GM19463 (cell line): ENCODE measurements at regions not wholly inside any gene's neighbourhood (a gene's known extent, or its start where the extent isn't known, plus 50 kb on each side); places are given as distances from the start of the nearest gene placed in this dataset.

Experiments
- ATAC-seq: cut with Tn5 transposase; IDR thresholded peaks from one replicate; pipeline ENCODE4 v1.9.1; 2021; ENCODE audit warnings: mild to moderate bottlenecking, moderate library complexity; ENCODE audit not compliant: unreplicated experiment

GRCh38 chr16:48852458-48852857 lies 242.5 kb upstream of the N4BP1 start:
- ATAC-seq: no peak

DNA sequence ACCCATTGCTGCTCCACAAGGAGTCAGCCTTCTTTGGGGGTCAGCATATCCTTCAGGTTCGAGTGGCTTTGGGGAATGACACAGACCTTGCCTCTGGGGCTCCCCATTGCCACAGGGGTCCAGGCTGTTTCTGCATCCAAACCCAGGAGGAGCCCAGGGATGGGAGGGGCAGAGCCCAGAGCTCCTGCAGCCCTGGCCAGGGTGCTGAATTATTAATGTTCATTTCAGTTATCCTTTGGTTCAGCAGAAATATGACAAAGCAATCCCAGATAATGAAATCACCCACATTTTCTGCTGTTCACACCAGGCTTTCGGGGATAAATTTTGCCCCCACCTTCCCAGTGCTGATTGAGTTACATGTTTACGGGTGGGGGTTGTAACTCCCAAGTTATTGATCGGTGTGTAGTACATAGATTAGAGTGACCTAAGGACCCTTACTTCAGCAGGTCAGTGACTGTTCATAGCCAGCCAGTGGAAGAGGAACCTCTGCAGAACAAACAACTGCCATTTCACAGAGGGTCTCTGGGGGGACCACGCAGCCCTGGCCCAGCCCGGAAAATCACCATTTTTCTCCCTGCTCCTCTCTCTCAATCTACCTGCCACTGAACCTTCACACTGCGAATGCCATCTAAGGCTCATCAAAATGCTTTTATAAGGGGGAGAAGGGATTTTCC lies 240.3 kb upstream of the N4BP1 start:
- ATAC-seq: no peak

- no peak for ATAC-seq
Measured at GRCh38 chr16:48846277-48846676, 236.3 kb upstream of the N4BP1 start.

DNA sequence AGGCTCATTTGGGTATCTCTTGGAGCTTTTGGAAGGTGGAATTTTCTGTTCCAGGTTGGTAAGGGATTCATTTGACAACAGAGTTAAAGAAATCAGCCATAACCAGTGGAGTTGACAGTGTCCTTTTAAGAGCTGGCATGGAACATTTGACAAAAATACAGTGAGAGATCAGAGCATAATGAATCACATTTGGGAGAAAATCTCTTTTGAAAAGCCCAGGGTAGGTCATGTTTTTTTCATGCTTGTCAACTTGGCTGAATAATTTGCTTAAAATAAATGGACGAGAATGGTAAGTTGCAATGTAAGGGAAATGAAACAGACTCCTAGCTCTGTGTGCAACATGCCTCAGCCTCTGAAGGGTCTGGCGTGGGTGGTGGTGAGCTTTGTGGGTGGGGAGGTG lies 235.3 kb upstream of the N4BP1 start:
- no peak for ATAC-seq

DNA sequence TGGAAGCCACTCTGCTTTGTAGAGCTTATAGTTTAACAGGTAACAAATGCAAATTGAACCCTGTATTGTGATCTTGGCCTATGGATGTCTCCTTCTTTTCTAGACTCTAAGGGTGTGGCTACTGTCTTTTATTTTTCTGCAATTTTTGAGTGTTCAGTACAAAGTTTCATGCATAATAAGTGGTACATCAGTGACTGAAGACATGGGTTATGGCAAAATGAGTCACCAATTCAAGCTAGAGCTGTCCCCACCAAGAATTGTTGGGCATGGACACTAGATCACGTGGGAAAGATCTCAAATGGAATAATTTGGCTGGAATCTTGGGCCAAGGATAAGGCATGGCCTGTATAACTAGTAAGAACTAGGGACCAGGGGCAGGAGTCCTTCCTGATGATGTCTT lies 228.4 kb upstream of the N4BP1 start:
- ATAC-seq: no peak

GRCh38 chr16:48836636-48837035 lies 226.7 kb upstream of the N4BP1 start:
- no peak for ATAC-seq

DNA sequence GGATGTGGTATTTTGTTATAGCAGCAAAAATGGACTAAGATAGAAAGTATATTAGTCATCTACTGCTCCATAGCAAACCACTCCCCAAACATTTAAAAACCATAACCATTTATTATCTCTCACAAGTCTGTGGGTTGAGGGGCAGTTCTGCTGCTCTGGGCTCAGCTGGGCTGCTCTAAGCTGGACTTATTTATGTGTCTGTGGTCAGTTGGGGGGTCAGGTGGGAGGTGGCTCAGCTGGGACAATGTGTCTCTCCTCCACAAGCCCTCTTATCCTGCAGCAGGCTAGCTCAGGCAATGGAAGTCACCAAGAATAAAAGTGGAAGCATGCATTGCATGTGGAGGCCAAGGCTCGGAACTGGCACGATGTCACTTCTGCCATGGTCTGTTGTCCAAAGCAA lies 226.1 kb upstream of the N4BP1 start:
- no peak for ATAC-seq

DNA sequence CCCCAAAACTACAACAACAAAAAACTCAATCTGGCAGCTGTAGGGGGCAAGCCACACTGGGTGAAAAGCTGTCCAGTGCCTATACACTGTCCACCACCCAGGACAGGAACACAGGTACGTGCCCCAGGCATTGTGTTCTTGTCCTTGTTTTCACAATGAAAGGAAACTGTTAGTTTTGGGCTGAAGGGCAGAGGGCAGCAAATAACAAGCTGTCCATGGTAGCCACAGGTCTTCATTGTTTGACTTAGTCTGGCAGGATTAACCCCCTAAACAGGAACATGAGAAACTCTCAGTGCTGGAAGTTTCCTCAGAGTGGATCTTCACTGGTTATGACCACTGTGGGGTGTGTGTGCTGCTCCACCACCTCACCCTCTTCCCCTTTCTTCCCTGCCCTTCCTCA lies 224.6 kb upstream of the N4BP1 start:
- no peak for ATAC-seq

- ATAC-seq: no peak
Measured at GRCh38 chr16:48833461-48833860, 223.5 kb upstream of the N4BP1 start.

GRCh38 chr16:48831076-48831722 lies 221.2 kb upstream of the N4BP1 start:
- ATAC-seq: no peak

- ATAC-seq: no peak
Measured at GRCh38 chr16:48829336-48830310, 219.6 kb upstream of the N4BP1 start.

- ATAC-seq: no peak
Measured at GRCh38 chr16:48824271-48824670, 214.3 kb upstream of the N4BP1 start.

DNA sequence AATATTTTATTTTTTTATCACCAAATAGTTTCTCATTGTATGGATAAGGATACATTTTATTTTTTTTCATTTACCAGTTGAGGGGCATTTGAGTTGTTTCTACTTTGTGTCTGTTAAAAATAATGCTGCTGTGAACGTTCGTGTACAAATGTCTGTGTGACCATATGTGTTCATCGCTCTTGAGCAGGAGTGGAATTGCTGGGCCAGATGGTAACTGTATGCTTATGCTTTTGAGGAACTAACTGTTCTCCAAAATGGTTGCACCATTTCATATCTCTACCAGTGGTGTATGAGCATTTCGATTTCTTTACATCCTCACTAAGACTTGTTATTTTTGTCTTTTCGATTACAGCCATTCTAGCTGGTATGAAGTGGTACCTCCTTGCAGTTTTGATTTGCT lies 212.5 kb upstream of the N4BP1 start:
- no peak for ATAC-seq

DNA sequence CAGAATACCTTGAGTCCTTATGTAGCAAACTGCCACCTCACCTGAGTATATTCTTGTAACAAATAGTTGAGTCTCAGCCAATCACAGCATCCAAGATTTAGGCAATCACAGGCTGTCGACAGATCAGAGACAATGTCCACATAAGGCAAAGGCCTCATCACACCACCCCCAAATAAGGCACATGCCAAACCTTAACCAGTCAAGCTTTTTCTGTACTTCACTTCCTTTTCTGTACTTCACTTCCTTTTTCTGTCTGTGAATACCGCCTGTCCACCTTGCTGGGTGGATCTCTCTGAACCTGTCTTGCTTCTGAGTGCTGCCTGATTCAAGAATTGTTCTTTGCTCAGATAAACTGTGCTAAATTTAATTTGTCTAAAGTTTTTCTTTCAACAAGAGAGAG lies 210.4 kb upstream of the N4BP1 start:
- no peak for ATAC-seq

DNA sequence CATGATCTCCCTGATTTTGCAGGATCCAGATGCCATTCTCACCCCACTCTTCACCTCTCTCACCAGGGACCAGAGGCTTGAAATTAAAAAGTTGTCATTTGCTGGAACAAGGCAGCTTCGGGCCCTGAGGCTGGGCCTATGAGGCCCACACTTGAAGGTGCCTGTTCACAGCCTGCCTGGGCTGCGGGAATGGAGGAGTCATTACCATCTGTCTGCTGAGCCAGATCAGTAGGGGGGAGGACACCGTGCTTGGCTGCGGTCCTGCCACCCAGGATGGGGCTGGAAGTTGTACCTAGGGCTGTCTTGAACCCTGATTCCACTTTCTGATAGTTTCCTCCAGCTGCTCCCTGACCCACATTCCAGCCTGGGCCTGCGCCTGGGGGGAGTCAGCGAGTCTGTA lies 208.3 kb upstream of the N4BP1 start:
- no peak for ATAC-seq

GRCh38 chr16:48817032-48817431 lies 207.1 kb upstream of the N4BP1 start:
- no peak for ATAC-seq

DNA sequence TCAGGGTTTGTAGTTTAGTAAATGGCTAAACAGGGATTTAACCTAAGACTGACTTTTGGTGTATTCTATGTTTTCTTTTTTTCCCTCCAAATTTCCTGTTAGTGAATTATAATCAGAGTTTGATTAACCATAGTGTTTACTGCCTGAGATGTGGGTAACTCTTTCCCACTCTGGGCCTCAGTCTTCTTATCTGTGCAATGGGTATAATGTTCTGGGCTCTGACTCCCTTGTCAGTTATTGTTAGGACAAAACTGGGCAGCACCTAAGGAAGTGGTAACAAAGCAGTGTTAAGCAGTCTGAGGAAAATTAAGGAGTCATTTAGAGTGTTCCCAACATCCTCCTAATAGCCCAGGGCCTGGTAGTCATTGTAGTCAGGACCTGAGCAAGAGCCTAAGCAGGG lies 206.4 kb upstream of the N4BP1 start:
- no peak for ATAC-seq

GRCh38 chr16:48814994-48815393 lies 205.0 kb upstream of the N4BP1 start:
- ATAC-seq: no peak

- no peak for ATAC-seq
Measured at GRCh38 chr16:48813485-48813884, 203.5 kb upstream of the N4BP1 start.

DNA sequence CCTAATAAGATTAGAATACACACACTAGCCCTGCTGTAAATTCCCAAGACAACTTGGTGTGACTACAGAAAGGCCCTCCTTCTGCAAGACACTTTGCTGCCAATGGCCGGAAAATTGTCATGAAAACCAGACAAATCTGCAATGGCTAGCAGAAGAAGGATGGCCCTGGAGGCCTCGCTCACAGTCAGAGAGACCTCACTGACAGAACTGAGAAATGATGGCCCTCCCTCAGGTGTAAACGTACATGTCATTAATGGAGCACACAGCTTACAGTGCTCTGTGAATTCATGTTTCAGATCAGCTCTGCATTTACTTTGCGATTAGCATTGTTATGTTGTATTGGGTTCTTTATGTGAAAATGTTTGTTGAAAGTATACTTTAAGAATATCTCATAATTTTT lies 202.9 kb upstream of the N4BP1 start:
- no peak for ATAC-seq

DNA sequence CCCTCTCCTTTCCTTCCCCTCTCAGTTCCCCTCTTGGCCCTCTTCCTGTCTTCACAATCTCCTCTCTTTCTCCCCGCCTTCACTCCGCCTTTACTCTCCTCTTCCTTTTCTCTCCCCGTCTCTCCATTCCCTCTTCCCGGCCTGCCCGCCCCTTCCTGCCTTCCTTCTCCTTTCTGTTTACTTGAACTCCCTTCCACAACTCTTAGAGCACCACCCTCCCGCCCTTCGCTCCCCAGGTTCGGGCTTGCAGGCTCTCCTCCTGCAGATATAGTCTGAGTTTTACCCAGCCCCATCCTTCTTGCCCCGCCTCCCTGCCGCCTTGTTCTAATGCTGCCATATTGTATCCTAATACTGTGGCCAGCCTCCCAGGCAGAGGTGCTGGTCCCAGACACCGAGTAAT lies 201.5 kb upstream of the N4BP1 start:
- ATAC-seq: no peak
